Ovary (tissue), 7 donors: ENCODE measurements at regions not wholly inside any gene's neighbourhood (a gene's known extent, or its start where the extent isn't known, plus 50 kb on each side); places are given as distances from the start of the nearest gene placed in this dataset.

Experiments used
- DNase-seq, 5 donors: peaks; one replicate each; pipeline ENCODE4 v3.0.0-alpha.2; 2019 to 2020
- H3K27ac ChIP-seq, 2 donors: fragments of 200-600 bp; one replicate each; pipeline versions ENCODE4 v1.5.1 to v1.8.0; 2019 to 2022
- H3K27me3 ChIP-seq: fragments of 200-600 bp; one replicate; pipeline ENCODE4 v1.8.0; 2022
- H3K36me3 ChIP-seq: fragments of 200-600 bp; sonication (generic); one replicate; pipeline ENCODE4 v1.5.1; 2019
- H3K4me1 ChIP-seq: one replicate; pipeline ENCODE4 v1.8.1; 2013; ENCODE audit warnings: mild to moderate bottlenecking, moderate library complexity; ENCODE audit not compliant: insufficient read depth
- H3K4me3 ChIP-seq: fragments of 200-600 bp; sonication (generic); one replicate; pipeline ENCODE4 v1.5.1; 2017
- H3K9me3 ChIP-seq, 2 donors: fragments of 200-600 bp in 1 of 2; sonication (generic) in 1 of 2; one replicate each; pipeline versions ENCODE4 v1.5.1 to v1.8.1; 2013 to 2019; ENCODE audit warnings: mild to moderate bottlenecking in 1 of 2, moderate library complexity in 1 of 2
- EP300 ChIP-seq: sonication (generic); formaldehyde crosslinking; IDR thresholded peaks from one replicate; pipeline ENCODE4 v1.6.1; 2017; ENCODE audit warnings: antibody characterized with exemption
- POLR2A ChIP-seq: fragments of 450-650 bp; IDR thresholded peaks from one replicate; pipeline ENCODE4 v1.6.1; 2017; ENCODE audit warnings: antibody characterized with exemption, mild to moderate bottlenecking, moderate library complexity
- WGBS, 3 donors: extraction: QIAGEN DNeasy Blood & Tissue Kit in 1 of 3; methylation state at CpG; one replicate each; pipeline versions ENCODE4 v1.1.5 to v1.1.7; 2013 to 2017; 5-methylcytosine and 5-hydroxymethylcytosine counted together
- intact Hi-C, 4 donors: fragments of 100-400 bp; cut with DNase I; formaldehyde crosslinking; loops; one replicate each; pipeline versions ENCODE4 v1.11.0 to v1.15.1; 2022 to 2023
- TF ChIP-seq, protein P1 (sequence below), 3 donors: fragments of 450-650 bp in 2 of 3; fragments of 200-600 bp in 1 of 3; IDR thresholded peaks; one replicate each; pipeline versions ENCODE4 v1.5.1 to v1.8.0; 2016 to 2022; ENCODE audit warnings: antibody characterized with exemption in 3 of 3, mild to moderate bottlenecking in 1 of 3
- donor health status: DM: no; HTN: no; CAD: no; lungs with moderate emphysema.
- donor health status: DM: no; HTN: no; CAD: no.
- donor health status: Bipolar disorder and iron deficiency.
- donor health status: DM: no; HTN: no; CAD: no.
- donor health status: DM: yes; HTN: yes; CAD: no.

- H3K4me1 ChIP-seq: no peaks in the 10 kb centered on the region
- H3K9me3 ChIP-seq: no peaks in the 10 kb centered on the region
- intact Hi-C loops: no loop called here
- H3K36me3 ChIP-seq: no peaks in the 10 kb centered on the region
- TF ChIP-seq EP300 (no peak), POLR2A (no peak)
- TF ChIP-seq, protein P1, sequence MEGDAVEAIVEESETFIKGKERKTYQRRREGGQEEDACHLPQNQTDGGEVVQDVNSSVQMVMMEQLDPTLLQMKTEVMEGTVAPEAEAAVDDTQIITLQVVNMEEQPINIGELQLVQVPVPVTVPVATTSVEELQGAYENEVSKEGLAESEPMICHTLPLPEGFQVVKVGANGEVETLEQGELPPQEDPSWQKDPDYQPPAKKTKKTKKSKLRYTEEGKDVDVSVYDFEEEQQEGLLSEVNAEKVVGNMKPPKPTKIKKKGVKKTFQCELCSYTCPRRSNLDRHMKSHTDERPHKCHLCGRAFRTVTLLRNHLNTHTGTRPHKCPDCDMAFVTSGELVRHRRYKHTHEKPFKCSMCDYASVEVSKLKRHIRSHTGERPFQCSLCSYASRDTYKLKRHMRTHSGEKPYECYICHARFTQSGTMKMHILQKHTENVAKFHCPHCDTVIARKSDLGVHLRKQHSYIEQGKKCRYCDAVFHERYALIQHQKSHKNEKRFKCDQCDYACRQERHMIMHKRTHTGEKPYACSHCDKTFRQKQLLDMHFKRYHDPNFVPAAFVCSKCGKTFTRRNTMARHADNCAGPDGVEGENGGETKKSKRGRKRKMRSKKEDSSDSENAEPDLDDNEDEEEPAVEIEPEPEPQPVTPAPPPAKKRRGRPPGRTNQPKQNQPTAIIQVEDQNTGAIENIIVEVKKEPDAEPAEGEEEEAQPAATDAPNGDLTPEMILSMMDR (IDR thresholded peaks at IDR 0.05): no peak
- H3K4me3 ChIP-seq: no peak overlapping the region
- no peaks in the 10 kb centered on the region for H3K27me3 ChIP-seq
- H3K27ac ChIP-seq: no peak overlapping the region
- no peak for DNase-seq
These were observed 504.1 kb upstream of the CDIN1 start for GRCh38 chr15:36075333-36075732.

DNA sequence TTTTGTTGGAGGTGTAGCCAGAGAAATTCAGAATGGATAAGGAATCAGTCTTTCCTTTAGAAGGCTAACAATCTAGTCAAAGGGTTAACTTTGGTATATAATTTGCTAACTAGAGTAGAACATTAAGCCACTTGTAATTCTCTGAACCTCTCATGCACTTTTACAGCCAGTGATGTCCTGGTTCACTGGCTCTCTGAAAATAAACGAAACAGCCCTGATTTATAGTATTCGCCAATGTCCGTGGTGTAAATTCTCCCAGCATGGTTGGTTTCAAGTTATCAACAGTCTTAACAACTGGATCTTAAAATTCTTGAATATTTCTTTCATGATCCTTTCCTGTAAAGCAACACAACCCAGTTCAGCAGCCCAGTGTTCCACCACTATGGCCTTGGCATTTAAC, 500.4 kb upstream of the CDIN1 start:
- H3K9me3 ChIP-seq: no peaks in the 10 kb centered on the region
- H3K4me3 ChIP-seq: no peak overlapping the region
- H3K27ac ChIP-seq: no peak overlapping the region
- DNase-seq: no peak
- intact Hi-C loops: no loop called here
- WGBS, 3 donors: 56 to 59% (median 57%) methylated on average over 3 of the region's 3 CpGs
- H3K27me3 ChIP-seq: no peaks in the 10 kb centered on the region
- H3K36me3 ChIP-seq: no peaks in the 10 kb centered on the region
- TF ChIP-seq, protein P1 (IDR thresholded peaks at IDR 0.05): no peak
- TF ChIP-seq EP300 (no peak), POLR2A (no peak)
- no peaks in the 10 kb centered on the region for H3K4me1 ChIP-seq

DNA sequence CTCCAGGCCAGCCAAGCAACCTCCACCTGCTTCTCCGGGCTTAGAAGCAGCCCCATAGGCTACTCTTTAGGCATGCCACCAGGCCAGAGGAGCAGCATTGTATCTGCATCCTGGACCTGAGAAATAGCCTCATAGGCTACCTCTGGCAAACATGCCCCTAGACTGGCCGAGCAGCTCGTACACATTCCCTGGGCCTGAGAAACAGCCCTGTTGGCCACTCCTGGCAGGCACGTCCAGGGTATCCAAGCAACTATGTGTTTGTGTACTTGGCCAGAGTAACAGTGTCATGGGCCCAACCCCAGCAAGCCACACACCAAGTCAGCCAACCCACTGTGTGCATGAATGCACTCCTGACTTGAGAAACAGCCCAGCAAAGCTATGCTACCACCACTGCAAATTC, 498.7 kb upstream of the CDIN1 start:
- 48 to 67% (median 63%) methylated on average over 4 of the region's 4 CpGs for WGBS, 3 donors
- DNase-seq: no peak
- Histone ChIP-seq H3K9me3 (no peaks in the 10 kb centered on the region), H3K4me3 (no peak overlapping the region), H3K27me3 (no peaks in the 10 kb centered on the region), H3K27ac (no peak overlapping the region), H3K36me3 (no peaks in the 10 kb centered on the region), H3K4me1 (no peaks in the 10 kb centered on the region)
- intact Hi-C loops: no loop called here
- TF ChIP-seq POLR2A: no peak
- TF ChIP-seq EP300: no peak
- TF ChIP-seq, protein P1 (IDR thresholded peaks at IDR 0.05): no peak

DNA sequence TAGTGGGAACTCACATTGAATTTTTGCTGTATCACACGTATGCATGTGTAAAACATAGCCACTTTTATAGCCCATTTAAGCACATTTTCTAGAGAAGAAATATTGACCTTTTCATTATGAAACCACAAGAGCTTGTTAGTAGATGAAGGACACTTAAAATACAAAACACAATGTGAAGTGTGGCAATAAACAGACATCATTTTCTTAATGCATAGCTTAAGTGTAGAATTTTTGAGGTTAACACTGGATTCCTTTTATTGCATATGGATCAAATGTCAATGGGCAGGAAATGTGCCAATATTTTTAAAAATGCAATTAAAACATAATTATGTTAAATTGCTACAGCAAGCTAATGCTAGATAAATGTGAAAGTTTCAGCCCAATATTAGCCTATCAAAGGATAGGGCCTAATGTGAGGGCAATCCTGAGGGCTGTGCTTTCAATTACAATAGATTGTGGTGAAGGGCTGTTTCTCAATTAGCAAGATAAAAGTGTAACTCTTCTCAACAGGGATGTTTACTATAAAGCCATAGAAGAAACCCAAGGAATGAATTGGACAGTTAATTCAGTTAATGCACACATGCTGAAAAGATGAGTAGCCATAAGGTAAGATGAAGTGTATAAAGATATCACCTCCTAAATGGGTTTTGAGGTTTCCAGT, 489.0 kb upstream of the CDIN1 start:
- intact Hi-C loops: no loop called here
- Histone ChIP-seq H3K9me3 (peaks cover 0 to 5% of the 10 kb centered on the region in 2 donors), H3K36me3 (no peaks in the 10 kb centered on the region), H3K4me3 (no peak overlapping the region), H3K27ac (no peak overlapping the region), H3K4me1 (no peaks in the 10 kb centered on the region), H3K27me3 (no peaks in the 10 kb centered on the region)
- TF ChIP-seq EP300 (no peak), POLR2A (no peak)
- TF ChIP-seq, protein P1 (IDR thresholded peaks at IDR 0.05): no peak
- no peak for DNase-seq
- 60 to 74% (median 72%) methylated on average over 1 of the region's 1 CpG for WGBS, 3 donors
